GM18519 (cell line): ENCODE measurements at regions not wholly inside any gene's neighbourhood (a gene's known extent, or its start where the extent isn't known, plus 50 kb on each side); places are given as distances from the start of the nearest gene placed in this dataset.
"Not testable (repeated sequence)": the region's sequence is repeated elsewhere in the genome, so short reads cannot be mapped to it uniquely, and the experiment has no call there.

Source experiments
- ATAC-seq: cut with Tn5 transposase; IDR thresholded peaks from one replicate; pipeline ENCODE4 v1.9.1; 2021; ENCODE audit warnings: mild to moderate bottlenecking, moderate library complexity; ENCODE audit not compliant: unreplicated experiment, low FRiP score

DNA sequence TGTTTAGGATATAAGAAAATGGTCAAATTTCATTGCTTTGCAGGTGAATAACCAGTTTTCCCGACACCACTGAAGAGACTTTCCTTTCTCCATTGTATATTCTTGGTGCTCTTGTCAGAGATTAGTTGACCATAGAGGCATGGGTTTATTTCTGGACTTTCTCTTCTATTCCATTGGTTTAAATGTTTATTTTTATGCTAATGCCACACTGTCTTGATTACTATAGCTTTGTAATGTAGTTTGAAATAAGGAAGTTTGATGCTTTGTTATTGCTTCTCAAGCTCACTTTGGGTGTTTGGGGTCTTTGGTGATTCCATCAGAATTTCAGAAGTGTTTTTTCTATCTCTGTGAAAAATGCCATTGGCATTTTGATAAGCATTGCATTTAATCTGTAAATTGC lies 190.0 kb upstream of the SPRY2 start:
- ATAC-seq: no peak

DNA sequence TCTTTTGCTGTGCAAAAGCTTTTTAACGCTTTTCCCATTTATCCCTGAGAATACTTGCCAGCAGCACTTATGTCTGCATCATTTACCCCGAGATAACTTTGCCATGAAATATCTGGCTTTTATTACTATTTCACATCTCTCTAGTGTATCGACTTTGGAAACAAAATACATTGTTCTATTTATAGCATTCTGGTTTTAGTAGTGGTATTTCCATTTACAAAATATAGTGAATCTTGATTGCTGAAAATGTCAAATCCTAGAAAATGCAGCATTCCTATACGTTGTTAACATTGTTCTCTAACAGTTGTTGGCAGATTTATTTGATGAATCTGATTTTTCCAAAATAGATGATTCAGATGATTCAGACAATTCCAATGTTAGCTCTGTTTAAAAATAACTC lies 189.3 kb upstream of the SPRY2 start:
- no peak for ATAC-seq

DNA sequence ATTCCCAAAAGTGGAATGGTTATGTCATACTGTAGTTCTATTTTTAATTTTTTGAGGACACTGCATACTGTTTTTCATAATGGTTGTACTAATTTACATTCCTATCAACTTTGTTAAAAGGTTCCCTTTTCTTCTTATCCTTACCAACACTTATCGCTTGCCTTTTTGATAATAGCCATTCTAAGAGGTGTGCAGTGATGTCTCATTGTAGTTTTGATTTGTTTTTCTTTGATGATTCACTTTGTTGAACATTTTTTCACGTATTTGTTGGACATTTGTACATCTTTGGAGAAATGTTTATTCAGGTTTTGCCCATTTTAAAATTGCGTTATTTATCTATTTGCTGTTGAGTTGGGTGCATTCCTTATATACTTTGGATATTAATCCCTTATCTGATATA lies 188.8 kb upstream of the SPRY2 start:
- ATAC-seq: no peak

DNA sequence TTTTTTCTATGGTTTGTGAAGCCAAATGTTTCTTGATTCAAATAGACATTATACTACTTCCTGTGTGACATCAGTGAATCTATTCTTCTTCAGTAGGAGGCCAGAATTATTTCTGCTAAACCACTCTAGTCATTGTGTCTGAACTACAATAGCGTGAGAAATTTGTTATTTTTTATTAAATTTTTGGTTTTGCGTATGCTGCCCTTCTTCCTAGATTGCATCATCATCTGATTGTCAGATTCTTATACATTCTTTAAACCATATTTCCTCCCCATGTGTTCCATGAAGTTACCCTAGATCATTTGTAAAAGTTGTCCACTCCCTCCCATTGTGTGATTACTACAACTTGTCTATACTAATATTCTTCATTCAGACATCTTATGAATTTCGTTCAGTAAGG lies 187.8 kb upstream of the SPRY2 start:
- ATAC-seq: no peak

DNA sequence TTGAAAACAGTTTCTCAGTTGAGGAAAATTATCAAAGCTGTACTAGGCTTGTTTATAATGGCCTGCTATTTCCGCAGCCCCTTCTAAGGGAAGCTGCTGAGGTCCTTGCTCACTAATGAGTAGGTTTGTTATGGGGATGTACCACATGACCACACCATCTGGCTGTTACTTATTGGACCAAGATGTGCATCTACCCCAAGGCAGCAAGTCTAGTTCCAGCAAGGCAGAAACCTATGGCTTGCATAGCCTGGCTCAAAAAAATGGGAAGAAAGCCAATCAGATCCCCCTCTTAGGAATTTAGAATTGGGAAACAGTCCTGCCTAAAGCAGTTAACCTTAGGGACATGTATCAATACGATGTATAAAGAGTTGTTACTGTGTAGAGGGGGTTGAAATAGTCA lies 186.5 kb upstream of the SPRY2 start:
- no peak for ATAC-seq

DNA sequence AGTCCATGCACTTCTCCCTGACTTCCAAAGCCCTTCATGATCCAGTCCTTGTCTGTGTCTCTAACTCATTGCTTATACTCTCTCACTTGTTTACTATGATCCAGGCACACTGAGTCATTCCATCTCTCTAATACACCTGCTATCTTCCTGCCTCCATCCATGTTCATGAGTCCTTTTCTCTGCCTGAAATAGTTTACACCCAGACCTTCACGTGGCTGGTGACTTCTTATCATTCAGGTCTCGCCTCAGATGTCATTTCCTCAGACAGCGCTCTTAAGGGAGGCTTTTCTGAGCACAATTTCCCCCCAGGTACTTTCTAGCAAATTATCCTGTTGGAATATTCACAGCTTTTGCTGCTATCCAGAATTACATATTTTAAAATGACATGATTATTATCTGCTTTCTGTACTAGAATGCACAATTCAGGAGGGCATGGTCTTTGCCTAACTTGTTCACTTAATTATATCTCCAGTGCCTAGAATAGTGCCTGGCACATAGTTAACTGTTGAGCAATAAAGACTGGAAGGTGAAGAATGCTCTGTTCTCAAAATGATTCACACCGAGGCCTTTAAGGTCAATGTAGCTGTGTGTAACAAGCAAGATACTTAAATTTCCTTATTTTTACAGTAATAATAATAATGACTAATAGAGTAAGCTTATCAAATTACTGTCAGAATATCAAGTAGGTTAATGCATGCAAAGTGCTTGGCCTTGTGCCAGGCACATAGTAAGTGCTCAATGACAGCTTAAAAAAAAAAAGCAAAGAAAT lies 183.7 kb upstream of the SPRY2 start:
- ATAC-seq: no peak

DNA sequence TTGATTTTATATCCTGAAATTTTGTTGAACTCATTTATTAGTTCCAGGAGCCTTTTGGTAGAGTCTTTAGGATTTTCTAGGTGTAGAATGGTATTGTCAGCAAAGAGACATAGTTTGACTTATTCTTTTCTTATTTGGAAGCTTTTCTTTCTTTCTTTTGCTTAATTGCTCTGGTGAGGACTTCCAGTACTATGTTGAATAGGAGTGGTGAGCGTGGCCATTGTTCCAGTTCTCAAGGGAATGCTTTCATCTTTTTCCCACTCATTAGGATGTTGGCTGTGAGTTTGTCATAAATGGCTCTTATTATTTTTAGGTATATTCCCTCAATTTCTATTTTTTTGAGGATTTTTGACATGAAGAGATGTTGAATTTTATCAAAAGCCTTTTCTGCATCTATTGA lies 182.2 kb upstream of the SPRY2 start:
- no peak for ATAC-seq

DNA sequence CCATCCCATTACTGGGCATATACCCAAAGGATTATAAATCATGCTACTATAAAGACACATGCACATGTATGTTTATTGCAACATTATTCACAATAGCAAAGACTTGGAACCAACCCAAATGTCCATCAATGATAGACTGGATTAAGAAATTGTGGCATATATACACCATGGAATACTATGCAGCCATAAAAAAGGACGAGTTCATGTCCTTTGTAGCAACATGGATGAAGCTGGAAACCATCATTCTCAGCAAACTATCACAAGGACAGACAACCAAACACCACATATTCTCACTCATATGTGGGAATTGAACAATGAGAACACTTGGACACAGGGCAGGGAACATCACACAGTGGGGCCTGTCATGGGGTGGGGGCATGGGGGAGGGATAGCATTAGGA lies 181.5 kb upstream of the SPRY2 start:
- ATAC-seq: not testable (repeated sequence)

DNA sequence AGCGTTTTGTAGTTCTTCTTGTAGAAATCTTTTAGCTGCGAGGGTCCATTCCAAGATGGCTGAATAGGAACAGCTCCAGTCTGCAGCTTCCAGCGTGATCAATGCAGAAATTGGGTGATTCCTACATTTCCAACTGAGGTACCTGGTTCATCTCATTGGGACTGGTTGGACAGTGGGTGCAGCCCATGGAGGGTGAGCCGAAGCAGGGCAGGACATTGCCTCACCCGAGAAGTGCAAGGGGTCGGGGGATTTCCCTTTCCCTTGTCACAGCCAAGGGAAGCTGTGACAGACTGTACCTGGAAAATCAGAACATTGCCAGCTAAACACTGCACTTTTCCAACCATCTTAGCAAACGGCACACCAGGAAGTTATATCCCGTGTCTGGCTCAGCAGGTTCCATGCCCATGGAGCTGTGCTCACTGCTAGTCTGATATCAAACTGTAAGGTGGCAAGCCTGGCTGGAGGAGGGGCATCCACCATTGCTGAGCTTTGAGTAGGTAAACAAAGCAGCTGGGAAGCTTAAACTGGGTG lies 176.0 kb upstream of the SPRY2 start:
- ATAC-seq: no peak

DNA sequence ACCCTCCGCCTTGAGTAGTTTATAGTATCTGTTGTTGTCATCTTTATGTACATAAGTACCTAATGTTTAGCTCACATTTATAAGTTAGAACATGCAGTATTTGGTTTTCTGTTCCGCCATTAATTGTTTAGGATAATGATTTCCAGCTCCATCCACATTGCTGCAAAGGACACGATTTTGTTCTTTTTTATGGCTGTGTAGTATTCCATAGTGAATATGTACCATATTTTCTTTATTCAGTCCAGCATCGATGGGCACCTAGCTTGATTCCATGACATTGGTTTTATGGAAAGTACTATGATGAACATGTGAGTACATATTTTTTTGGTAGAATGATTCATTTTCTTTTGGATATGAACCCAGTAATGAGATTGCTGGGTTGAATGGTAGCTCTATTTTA lies 174.4 kb upstream of the SPRY2 start:
- ATAC-seq: no peak

DNA sequence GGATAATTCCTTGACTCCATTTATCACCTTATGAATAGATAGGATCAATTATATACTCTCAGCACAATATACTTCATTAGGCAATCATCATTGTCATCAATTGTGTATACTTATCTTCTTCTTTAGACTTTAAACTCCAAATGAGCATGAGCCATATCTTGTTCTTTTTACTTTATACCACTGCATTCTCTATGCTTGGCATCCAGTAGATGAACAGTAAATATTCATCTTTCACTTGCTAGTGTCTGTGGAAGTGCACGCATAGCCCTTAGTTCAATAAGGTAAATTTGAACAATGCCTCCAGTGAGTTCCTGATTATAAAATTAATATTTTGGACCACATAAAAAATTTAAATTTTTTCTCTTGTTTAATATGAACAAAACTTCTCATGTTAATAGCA lies 172.3 kb upstream of the SPRY2 start:
- no peak for ATAC-seq

DNA sequence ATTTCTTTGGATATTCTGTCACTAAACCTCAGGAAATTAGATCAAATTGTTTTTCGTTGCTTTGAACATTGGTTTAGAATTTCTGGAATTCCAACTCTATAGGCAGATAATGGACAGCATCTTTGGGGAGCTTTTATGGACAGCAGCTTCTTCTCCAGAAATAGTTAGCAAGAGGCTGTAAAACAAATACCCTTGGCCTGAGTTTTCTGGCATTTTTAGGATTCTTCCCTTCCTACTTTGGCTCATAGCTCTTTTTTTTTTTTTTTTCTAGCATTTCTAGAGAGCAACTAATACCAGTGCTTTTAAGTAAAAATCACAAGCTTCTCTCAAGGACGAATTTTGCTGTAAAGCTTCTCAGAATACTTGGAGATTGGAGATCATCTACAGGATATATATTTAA lies 169.8 kb upstream of the SPRY2 start:
- no peak for ATAC-seq

DNA sequence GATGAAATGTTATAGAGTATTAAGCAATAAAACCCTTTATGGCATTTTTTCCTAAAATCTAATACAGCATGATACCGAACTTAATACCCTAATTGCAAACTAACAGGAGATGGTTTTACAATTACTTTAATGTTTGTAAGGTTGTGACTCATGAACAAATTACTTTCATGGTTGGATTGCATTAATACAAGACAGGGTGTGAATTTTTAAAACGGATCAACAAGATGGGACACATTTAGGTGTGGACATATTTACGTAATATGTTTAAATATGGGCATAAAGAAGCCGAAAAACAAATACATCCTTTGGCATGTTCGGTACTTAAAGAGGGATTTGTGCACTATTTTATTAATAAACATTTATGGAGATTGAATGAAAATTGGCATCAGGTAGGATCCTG lies 168.3 kb upstream of the SPRY2 start:
- no peak for ATAC-seq

DNA sequence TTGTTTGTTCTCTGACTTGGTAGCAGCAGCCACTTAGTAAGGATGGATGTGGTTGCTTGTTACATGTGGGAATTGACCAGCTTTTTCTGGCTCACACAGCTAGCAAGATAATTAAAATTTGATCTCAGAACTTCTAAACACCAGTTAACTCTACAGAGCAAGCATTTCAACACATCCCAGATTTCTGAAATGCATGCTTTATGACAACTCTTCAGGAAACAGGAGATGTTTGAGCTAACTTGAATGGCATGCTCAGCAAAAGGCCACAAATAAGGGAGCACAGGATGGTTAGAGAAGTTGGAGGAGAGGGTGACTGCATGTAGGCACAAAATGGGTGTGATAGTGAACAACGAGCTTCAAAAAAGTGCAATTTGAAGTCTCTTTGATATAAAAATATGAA lies 167.1 kb upstream of the SPRY2 start:
- ATAC-seq: no peak

DNA sequence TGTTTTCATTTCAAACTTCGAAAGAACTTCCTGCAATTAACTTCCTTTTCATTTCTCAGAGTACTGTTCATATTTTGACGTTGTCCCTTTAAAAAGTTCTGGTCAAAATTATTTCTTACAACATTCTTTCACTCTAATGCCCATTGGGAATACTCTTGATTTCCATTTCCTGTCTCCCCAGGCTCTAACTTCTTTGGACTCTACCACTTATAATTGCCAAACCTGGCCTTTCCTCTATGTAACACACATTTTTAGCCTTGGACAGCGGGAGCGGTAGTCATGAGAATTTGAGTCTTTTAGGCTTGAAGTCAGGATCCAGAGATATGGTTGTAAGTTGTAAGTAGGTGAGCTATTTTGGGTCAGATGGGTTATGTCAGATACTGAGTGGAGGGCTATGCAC lies 163.5 kb upstream of the SPRY2 start:
- ATAC-seq: no peak

DNA sequence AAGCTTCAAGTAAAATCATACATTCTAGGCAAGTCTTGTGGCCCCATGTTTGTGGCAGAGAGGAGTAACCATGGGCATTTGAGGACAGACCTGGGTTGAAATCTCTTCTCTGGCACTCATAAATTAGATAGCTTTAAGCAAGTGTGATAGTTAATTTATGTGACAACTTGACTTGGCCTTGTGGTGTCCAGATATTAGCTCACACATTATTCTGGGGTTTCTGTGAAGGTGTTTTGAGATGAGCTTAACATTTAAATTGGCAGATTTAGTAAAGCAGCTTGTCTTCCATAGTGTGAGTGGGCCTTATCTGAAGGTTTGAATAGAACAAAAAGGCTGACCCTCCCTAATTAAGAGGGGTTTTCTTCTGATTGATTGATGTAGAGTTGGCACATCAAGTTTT lies 161.4 kb upstream of the SPRY2 start:
- no peak for ATAC-seq

DNA sequence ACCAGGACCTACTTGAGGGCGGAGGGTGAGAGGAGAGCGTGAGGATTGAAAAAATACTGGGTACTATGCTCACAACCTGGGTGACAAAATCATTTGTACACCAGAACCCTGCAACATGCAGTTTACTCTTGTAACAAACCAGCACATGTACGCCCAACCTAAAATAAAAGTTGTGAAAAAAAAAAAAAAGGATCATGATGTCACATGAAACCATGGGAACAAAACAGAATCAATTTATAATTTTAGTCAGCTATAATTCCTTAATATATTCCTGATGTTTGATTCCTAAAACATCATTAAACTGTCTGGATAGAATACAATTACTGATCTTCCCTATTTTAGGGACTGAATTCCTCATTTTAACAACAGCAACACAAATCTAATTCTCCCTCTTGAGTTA lies 160.6 kb upstream of the SPRY2 start:
- no peak for ATAC-seq

DNA sequence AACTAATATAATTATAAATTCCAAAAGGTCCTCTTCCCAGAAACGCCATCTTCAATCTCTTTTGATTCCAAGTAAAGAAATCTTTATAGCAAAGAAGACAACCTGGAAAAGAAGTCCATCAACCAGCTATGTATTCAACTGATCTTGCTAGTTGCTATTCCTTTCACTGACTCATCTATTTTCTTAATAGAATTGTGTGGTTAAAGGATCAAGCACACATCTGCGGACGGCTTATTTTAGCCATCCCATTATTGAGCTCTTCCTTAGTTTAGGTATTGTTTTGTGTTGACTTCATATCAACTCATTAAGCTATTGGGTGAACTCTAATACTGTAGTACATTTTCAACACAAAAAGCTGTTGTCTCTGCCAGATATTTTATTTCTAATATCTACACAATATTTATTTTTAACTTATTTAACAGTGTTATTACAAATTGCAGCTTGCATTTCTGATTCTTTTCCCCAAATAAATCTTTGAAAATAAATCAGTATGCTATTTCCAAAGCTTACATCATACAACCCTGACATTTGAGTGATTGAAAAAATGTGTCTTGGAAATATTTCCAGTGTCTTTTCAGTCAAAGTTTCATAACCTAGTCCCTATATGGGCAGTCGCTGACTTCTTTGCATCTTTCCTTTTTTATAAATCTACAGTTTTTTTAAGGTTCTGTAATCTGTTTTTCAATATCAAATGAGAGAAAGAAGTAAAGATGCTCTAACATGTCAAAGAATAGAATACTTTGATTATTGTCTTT lies 158.8 kb upstream of the SPRY2 start:
- ATAC-seq: no peak

DNA sequence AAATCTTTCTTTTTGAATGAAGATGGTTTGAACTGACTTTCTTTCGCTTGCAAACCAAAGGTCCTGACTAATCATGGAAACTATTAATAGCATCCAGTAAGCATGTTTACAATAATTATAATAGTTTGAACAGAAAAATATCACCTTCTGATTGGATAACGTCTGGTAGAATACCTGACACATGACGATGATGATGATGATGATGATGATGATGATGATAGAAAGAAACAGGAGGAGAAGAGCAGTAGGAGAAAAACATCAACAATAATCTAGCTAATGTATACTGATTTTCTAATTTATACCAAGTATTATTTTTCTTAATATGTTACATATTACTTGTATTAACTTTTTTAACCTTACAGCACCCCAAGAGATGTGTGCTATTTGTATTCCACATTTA lies 157.5 kb upstream of the SPRY2 start:
- ATAC-seq: no peak

DNA sequence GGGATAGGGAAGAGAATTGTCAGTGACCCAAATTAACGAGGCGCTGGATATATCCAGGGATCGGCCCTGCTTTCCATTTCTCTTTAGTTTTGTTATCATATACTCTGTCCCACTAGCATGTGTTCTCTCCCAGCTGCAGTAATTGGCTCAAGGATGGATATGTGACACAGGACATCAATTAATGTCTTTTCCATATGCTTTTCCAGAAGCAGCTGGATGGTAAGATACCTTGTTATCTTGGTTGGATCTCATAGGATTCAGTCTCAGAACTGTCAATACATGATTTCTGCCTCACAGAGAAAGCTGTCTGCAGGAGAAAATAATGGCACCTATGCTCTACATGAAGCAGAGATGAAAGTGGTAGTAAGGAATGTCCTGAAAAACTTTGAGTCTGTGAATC lies 157.1 kb upstream of the SPRY2 start:
- ATAC-seq: no peak

DNA sequence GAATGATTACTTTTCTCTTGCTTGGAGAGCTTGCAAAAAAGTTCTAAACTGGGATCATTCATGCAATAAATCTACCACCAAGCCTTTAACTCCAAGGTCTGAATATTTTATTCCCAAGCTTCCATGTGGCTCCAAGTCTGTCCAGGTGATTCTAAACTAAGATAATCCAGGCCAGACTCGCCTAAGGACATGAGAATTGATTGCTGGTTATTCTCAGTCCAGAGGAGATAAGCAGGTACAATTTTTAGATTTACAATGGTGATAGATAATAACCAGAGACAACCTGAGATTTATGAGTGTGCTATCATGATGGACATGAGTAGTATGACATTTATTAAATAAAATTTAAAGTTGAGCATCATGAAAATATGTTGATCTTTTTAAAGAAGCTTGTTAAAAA lies 156.5 kb upstream of the SPRY2 start:
- ATAC-seq: no peak
